ENCODE measurements at regions not wholly inside any gene's neighbourhood (a gene's known extent, or its start where the extent isn't known, plus 50 kb on each side); places are given as distances from the start of the nearest gene placed in this dataset.

GRCh38 chr6:3627956-3628835 lies 123.3 kb downstream of the PXDC1 start:
- no peak for TF ChIP-seq CTCF (conservative IDR thresholded peaks at IDR 0.05; ENCODE audit: low read depth)
- no peak for DNase-seq (ENCODE audit: low spot score)
- CTCF ChIA-PET = no interaction called here
- no peak overlapping the region for H3K27ac ChIP-seq
- POLR2A ChIA-PET (ENCODE audit: low non-redundant PET) = no interaction called here

- POLR2A ChIA-PET (ENCODE audit: low non-redundant PET) = no interaction called here
- CTCF ChIA-PET = no interaction called here
- no peak for TF ChIP-seq CTCF (conservative IDR thresholded peaks at IDR 0.05; ENCODE audit: low read depth)
Measured at GRCh38 chr6:3627501-3627900, 124.0 kb downstream of the PXDC1 start.

GRCh38 chr6:3625980-3626563 lies 125.4 kb downstream of the PXDC1 start:
- no peak for DNase-seq (ENCODE audit: low spot score)
- ChIA-PET CTCF (no interaction called here), POLR2A (ENCODE audit: low non-redundant PET) (no interaction called here)
- no peak overlapping the region for H3K27ac ChIP-seq
- no peak for TF ChIP-seq CTCF (conservative IDR thresholded peaks at IDR 0.05; ENCODE audit: low read depth)

More at GRCh38 chr6:3627501-3627900, 124.0 kb downstream of the PXDC1 start:
- no peak for DNase-seq (ENCODE audit: low spot score)
- no peak overlapping the region for H3K27ac ChIP-seq

- ChIA-PET CTCF (interaction anchor here (0.5 to 0.6 kb wide), 2 partner anchors 162 to 252 kb away, joined by 3 read pairs; no protein-coding TSS in a partner anchor), POLR2A (ENCODE audit: low non-redundant PET) (no interaction called here)
- DNase-seq (ENCODE audit: low spot score) = no peak
- H3K27ac ChIP-seq = no peak overlapping the region
- TF ChIP-seq CTCF (conservative IDR thresholded peaks at IDR 0.05; ENCODE audit: low read depth) = no peak
Measured at GRCh38 chr6:3625149-3625979, 126.1 kb downstream of the PXDC1 start.

- ChIA-PET CTCF (interaction anchor here (0.5 to 0.6 kb wide), 2 partner anchors 161 to 252 kb away, joined by 3 read pairs; no protein-coding TSS in a partner anchor), POLR2A (ENCODE audit: low non-redundant PET) (no interaction called here)
- TF ChIP-seq CTCF (conservative IDR thresholded peaks at IDR 0.05; ENCODE audit: low read depth) = no peak
- no peak for DNase-seq (ENCODE audit: low spot score)
- H3K27ac ChIP-seq = no peak overlapping the region
Measured at GRCh38 chr6:3624250-3625136, 127.0 kb downstream of the PXDC1 start.

Measured in RWPE1 (cell line).